Activated T-cell treated with anti-CD3 and anti-CD28 coated beads, Interleukin-2, amount 50 U/mL, for 72 hours (primary cell): ENCODE measurements at regions not wholly inside any gene's neighbourhood (a gene's known extent, or its start where the extent isn't known, plus 50 kb on each side); places are given as distances from the start of the nearest gene placed in this dataset.

Experiments
- ATAC-seq, 2 donors: fragments of 150-1000 bp; cut with Tn5 transposase; replicated peaks in 1 of 2; 2 replicates each; pipeline ENCODE4 v1.10.0; 2021; ENCODE audit warnings: moderate library complexity in 2 of 2, mild to moderate bottlenecking in 1 of 2
- DNase-seq, 2 donors: peaks; one replicate each; pipeline ENCODE4 v3.0.0; 2021 to 2022; ENCODE audit warnings: mixed read lengths in 1 of 2
- H3K27ac Mint-ChIP-seq: one replicate; pipeline ENCODE4 v1.8.0; 2022; ENCODE audit warnings: mild to moderate bottlenecking, moderate library complexity, mixed read lengths
- H3K27me3 Mint-ChIP-seq: one replicate; pipeline ENCODE4 v1.8.0; 2022; ENCODE audit warnings: low read depth, mixed read lengths
- H3K36me3 Mint-ChIP-seq, 2 donors: one replicate each; pipeline ENCODE4 v1.8.0; 2022; ENCODE audit warnings: mixed read lengths in 2 of 2, mild to moderate bottlenecking in 1 of 2; ENCODE audit not compliant: insufficient read depth in 2 of 2
- H3K4me1 Mint-ChIP-seq: one replicate; pipeline ENCODE4 v1.8.0; 2022; ENCODE audit warnings: low read depth, mixed read lengths
- H3K4me3 Mint-ChIP-seq, 2 donors: one replicate each; pipeline ENCODE4 v1.8.0; 2022; ENCODE audit warnings: mild to moderate bottlenecking in 2 of 2, mixed read lengths in 2 of 2, moderate library complexity in 2 of 2
- H3K9me3 Mint-ChIP-seq, 2 donors: one replicate each; pipeline ENCODE4 v1.8.0; 2022; ENCODE audit warnings: mixed read lengths in 2 of 2

- no peaks in the 10 kb centered on the region for H3K27me3 Mint-ChIP-seq
- DNase-seq (no peak), ATAC-seq (no peak)
- no peaks in the 10 kb centered on the region for H3K36me3 Mint-ChIP-seq
- no peaks in the 10 kb centered on the region for H3K4me1 Mint-ChIP-seq
- H3K27ac Mint-ChIP-seq, result no peak overlapping the region
- H3K9me3 Mint-ChIP-seq, result peaks cover 0 to 11% of the 10 kb centered on the region in 2 donors
- no peak overlapping the region for H3K4me3 Mint-ChIP-seq
Measured at GRCh38 chr13:63167699-63168337, 1752.2 kb upstream of the PCDH20 start.

- no peak overlapping the region for H3K27ac Mint-ChIP-seq
- no peak for ATAC-seq
Measured at GRCh38 chr13:63166345-63166744, 1750.7 kb upstream of the PCDH20 start.

GRCh38 chr13:63163903-63164302, 1748.3 kb upstream of the PCDH20 start:
- ATAC-seq, result no peak
- H3K27ac Mint-ChIP-seq, result no peak overlapping the region
- H3K36me3 Mint-ChIP-seq, result no peaks in the 10 kb centered on the region
- DNase-seq, result no peak
- H3K9me3 Mint-ChIP-seq, result peaks cover 5 to 9% of the 10 kb centered on the region in 2 donors
- no peak overlapping the region for H3K4me3 Mint-ChIP-seq
- no peaks in the 10 kb centered on the region for H3K4me1 Mint-ChIP-seq
- H3K27me3 Mint-ChIP-seq, result no peaks in the 10 kb centered on the region

More at GRCh38 chr13:63166345-63166744, 1750.7 kb upstream of the PCDH20 start:
- Mint-ChIP-seq H3K4me1 (no peaks in the 10 kb centered on the region), H3K36me3 (no peaks in the 10 kb centered on the region), H3K9me3 (peaks cover 3 to 11% of the 10 kb centered on the region in 2 donors), H3K27me3 (no peaks in the 10 kb centered on the region), H3K4me3 (no peak overlapping the region)
- DNase-seq, result no peak

- Mint-ChIP-seq H3K27me3 (no peaks in the 10 kb centered on the region), H3K4me1 (no peaks in the 10 kb centered on the region), H3K27ac (no peak overlapping the region), H3K9me3 (peaks cover 10 to 13% of the 10 kb centered on the region in 2 donors), H3K36me3 (no peaks in the 10 kb centered on the region), H3K4me3 (no peak overlapping the region)
- DNase-seq (no peak), ATAC-seq (no peak)
Measured at GRCh38 chr13:63161219-63161618, 1745.6 kb upstream of the PCDH20 start.

- Mint-ChIP-seq H3K36me3 (no peaks in the 10 kb centered on the region), H3K27me3 (no peaks in the 10 kb centered on the region), H3K4me3 (no peak overlapping the region), H3K4me1 (no peaks in the 10 kb centered on the region), H3K27ac (no peak overlapping the region), H3K9me3 (peaks cover 9 to 12% of the 10 kb centered on the region in 2 donors)
- no peak for ATAC-seq
- DNase-seq, result no peak
Measured at GRCh38 chr13:63156816-63157215, 1741.2 kb upstream of the PCDH20 start.

- Mint-ChIP-seq H3K9me3 (peaks cover 7 to 11% of the 10 kb centered on the region in 2 donors), H3K36me3 (no peaks in the 10 kb centered on the region), H3K4me1 (no peaks in the 10 kb centered on the region), H3K4me3 (no peak overlapping the region), H3K27me3 (no peaks in the 10 kb centered on the region), H3K27ac (no peak overlapping the region)
- DNase-seq (no peak), ATAC-seq (no peak)
Measured at GRCh38 chr13:63149375-63149774, 1733.7 kb upstream of the PCDH20 start.

- Mint-ChIP-seq H3K4me3 (no peak overlapping the region), H3K4me1 (no peaks in the 10 kb centered on the region), H3K27ac (peak overlapping the region; percentile 54), H3K27me3 (no peaks in the 10 kb centered on the region), H3K9me3 (peaks cover 5 to 8% of the 10 kb centered on the region in 2 donors), H3K36me3 (peaks cover 0 to 2% of the 10 kb centered on the region in 2 donors)
- ATAC-seq (no peak), DNase-seq (no peak)
Measured at GRCh38 chr13:63139277-63139676, 1723.6 kb upstream of the PCDH20 start.

GRCh38 chr13:63129995-63130394, 1714.3 kb upstream of the PCDH20 start:
- peaks cover 0 to 6% of the 10 kb centered on the region in 2 donors for H3K9me3 Mint-ChIP-seq
- no peak overlapping the region for H3K27ac Mint-ChIP-seq
- no peaks in the 10 kb centered on the region for H3K36me3 Mint-ChIP-seq
- no peak for DNase-seq
- H3K4me3 Mint-ChIP-seq, result no peak overlapping the region
- no peak for ATAC-seq
- H3K4me1 Mint-ChIP-seq, result no peaks in the 10 kb centered on the region
- H3K27me3 Mint-ChIP-seq, result no peaks in the 10 kb centered on the region

GRCh38 chr13:63128716-63129115, 1713.1 kb upstream of the PCDH20 start:
- peaks cover 0 to 6% of the 10 kb centered on the region in 2 donors for H3K9me3 Mint-ChIP-seq
- DNase-seq (no peak), ATAC-seq (no peak)
- no peak overlapping the region for H3K27ac Mint-ChIP-seq
- no peaks in the 10 kb centered on the region for H3K27me3 Mint-ChIP-seq
- H3K4me1 Mint-ChIP-seq, result no peaks in the 10 kb centered on the region
- no peaks in the 10 kb centered on the region for H3K36me3 Mint-ChIP-seq
- H3K4me3 Mint-ChIP-seq, result no peak overlapping the region

- Mint-ChIP-seq H3K9me3 (peaks cover 0 to 4% of the 10 kb centered on the region in 2 donors), H3K4me3 (no peak overlapping the region), H3K36me3 (no peaks in the 10 kb centered on the region), H3K27ac (no peak overlapping the region), H3K27me3 (no peaks in the 10 kb centered on the region), H3K4me1 (no peaks in the 10 kb centered on the region)
- DNase-seq (no peak), ATAC-seq (no peak)
Measured at GRCh38 chr13:63124863-63125262, 1709.2 kb upstream of the PCDH20 start.

GRCh38 chr13:63120883-63121282, 1705.2 kb upstream of the PCDH20 start:
- no peak for DNase-seq
- Mint-ChIP-seq H3K27me3 (no peaks in the 10 kb centered on the region), H3K9me3 (no peaks in the 10 kb centered on the region), H3K36me3 (no peaks in the 10 kb centered on the region), H3K4me3 (no peak overlapping the region), H3K4me1 (no peaks in the 10 kb centered on the region), H3K27ac (no peak overlapping the region)
- ATAC-seq, result no peak

GRCh38 chr13:63117710-63118109, 1702.1 kb upstream of the PCDH20 start:
- DNase-seq, result no peak
- Mint-ChIP-seq H3K4me1 (no peaks in the 10 kb centered on the region), H3K36me3 (no peaks in the 10 kb centered on the region), H3K27me3 (no peaks in the 10 kb centered on the region), H3K4me3 (no peak overlapping the region), H3K27ac (no peak overlapping the region), H3K9me3 (peaks cover 0 to 5% of the 10 kb centered on the region in 2 donors)
- ATAC-seq, result no peak

GRCh38 chr13:63112799-63113395, 1697.2 kb upstream of the PCDH20 start:
- no peaks in the 10 kb centered on the region for H3K27me3 Mint-ChIP-seq
- DNase-seq (no peak), ATAC-seq (no peak)
- no peaks in the 10 kb centered on the region for H3K36me3 Mint-ChIP-seq
- H3K27ac Mint-ChIP-seq, result no peak overlapping the region
- peaks cover 0 to 7% of the 10 kb centered on the region in 2 donors for H3K9me3 Mint-ChIP-seq
- no peak overlapping the region for H3K4me3 Mint-ChIP-seq
- no peaks in the 10 kb centered on the region for H3K4me1 Mint-ChIP-seq

GRCh38 chr13:63110466-63110865, 1694.8 kb upstream of the PCDH20 start:
- Mint-ChIP-seq H3K36me3 (no peaks in the 10 kb centered on the region), H3K4me1 (no peaks in the 10 kb centered on the region), H3K4me3 (no peak overlapping the region), H3K27me3 (no peaks in the 10 kb centered on the region), H3K27ac (no peak overlapping the region), H3K9me3 (peaks cover 0 to 9% of the 10 kb centered on the region in 2 donors)
- no peak for DNase-seq
- no peak for ATAC-seq
